ENCODE measurements at regions not wholly inside any gene's neighbourhood (a gene's known extent, or its start where the extent isn't known, plus 50 kb on each side); places are given as distances from the start of the nearest gene placed in this dataset.

DNA sequence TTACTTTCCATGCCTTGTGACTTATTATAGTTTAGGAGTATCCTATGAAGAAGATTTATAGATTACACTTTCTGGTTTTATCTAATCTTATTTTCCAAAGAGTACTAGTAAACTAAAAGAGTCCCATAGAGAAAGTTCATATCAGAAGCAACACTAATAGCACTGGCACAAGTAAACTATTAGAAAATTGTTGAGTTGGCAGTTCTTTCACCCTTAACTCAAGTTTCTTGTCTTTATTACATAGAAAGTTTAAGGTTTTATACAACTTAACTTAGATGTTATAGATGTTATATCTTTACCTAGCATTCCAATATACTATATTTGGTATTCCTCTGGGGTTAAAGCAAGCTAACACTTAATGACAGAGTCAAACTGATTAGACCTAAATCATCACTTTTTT is 437.8 kb upstream of the ARRDC3 start:
- no peaks in the 10 kb centered on the region for H3K9me2 ChIP-seq (ENCODE audit: insufficient read depth, low read length)
- TF ChIP-seq CTCF (conservative IDR thresholded peaks at IDR 0.05; ENCODE audit: low read length), result no peak
- no peak for TF ChIP-seq EZH2phosphoT487 (IDR thresholded peaks at IDR 0.05; ENCODE audit: borderline replicate concordance, low read depth, low read length)
- intact Hi-C loops (cut with micrococcal nuclease; ENCODE audit: unreplicated experiment), result no loop called here
- H3K9me3 ChIP-seq (ENCODE audit: low read length), result no peaks in the 10 kb centered on the region
- H3K36me3 ChIP-seq (ENCODE audit: insufficient read depth, low read length), result no peaks in the 10 kb centered on the region
- no peak for DNase-seq (ENCODE audit: low spot score)
- H2AFZ ChIP-seq (ENCODE audit: low read length), result no peak overlapping the region
- no peaks in the 10 kb centered on the region for H3K79me2 ChIP-seq (ENCODE audit: insufficient read depth, low read depth, low read length)
- H3K27ac ChIP-seq (ENCODE audit: low read depth, low read length, poor library complexity, severe bottlenecking), result no peak overlapping the region
- H3K4me2 ChIP-seq (ENCODE audit: low read length), result no peak overlapping the region
- CTCF ChIA-PET (ENCODE audit: unreplicated experiment), result no interaction called here
- no peaks in the 10 kb centered on the region for H4K20me1 ChIP-seq (ENCODE audit: insufficient read depth, low read length)
- H3K4me3 ChIP-seq (ENCODE audit: low read depth, low read length, poor library complexity, severe bottlenecking), result no peak overlapping the region
- no TSS peak for BruUV-seq (replicated peaks)
- H3K4me1 ChIP-seq (ENCODE audit: insufficient read depth, low read length, poor library complexity, severe bottlenecking), result no peaks in the 10 kb centered on the region
- POLR2A ChIA-PET, result no interaction called here

- ChIA-PET CTCF (ENCODE audit: unreplicated experiment) (no interaction called here), POLR2A (no interaction called here)
- Histone ChIP-seq H3K4me2 (ENCODE audit: low read length) (no peak overlapping the region), H3K9me2 (ENCODE audit: insufficient read depth, low read length) (no peaks in the 10 kb centered on the region), H3K36me3 (ENCODE audit: insufficient read depth, low read length) (no peaks in the 10 kb centered on the region), H3K4me1 (ENCODE audit: insufficient read depth, low read length, poor library complexity, severe bottlenecking) (no peaks in the 10 kb centered on the region), H3K79me2 (ENCODE audit: insufficient read depth, low read depth, low read length) (no peaks in the 10 kb centered on the region), H3K27ac (ENCODE audit: low read depth, low read length, poor library complexity, severe bottlenecking) (no peak overlapping the region), H2AFZ (ENCODE audit: low read length) (no peak overlapping the region), H4K20me1 (ENCODE audit: insufficient read depth, low read length) (no peaks in the 10 kb centered on the region), H3K4me3 (ENCODE audit: low read depth, low read length, poor library complexity, severe bottlenecking) (no peak overlapping the region), H3K9me3 (ENCODE audit: low read length) (no peaks in the 10 kb centered on the region)
- BruUV-seq (replicated peaks), result no TSS peak
- intact Hi-C loops (cut with micrococcal nuclease; ENCODE audit: unreplicated experiment), result no loop called here
- TF ChIP-seq EZH2phosphoT487 (IDR thresholded peaks at IDR 0.05; ENCODE audit: borderline replicate concordance, low read depth, low read length), result no peak
- no peak for TF ChIP-seq CTCF (conservative IDR thresholded peaks at IDR 0.05; ENCODE audit: low read length)
- DNase-seq (ENCODE audit: low spot score), result no peak
Observed at GRCh38 chr5:91816681-91817080, 433.6 kb upstream of the ARRDC3 start.

GRCh38 chr5:91797576-91797975 is 414.5 kb upstream of the ARRDC3 start:
- Histone ChIP-seq H3K4me2 (ENCODE audit: low read length) (no peak overlapping the region), H3K27ac (ENCODE audit: low read depth, low read length, poor library complexity, severe bottlenecking) (no peak overlapping the region), H4K20me1 (ENCODE audit: insufficient read depth, low read length) (no peaks in the 10 kb centered on the region), H3K4me1 (ENCODE audit: insufficient read depth, low read length, poor library complexity, severe bottlenecking) (no peaks in the 10 kb centered on the region), H3K9me2 (ENCODE audit: insufficient read depth, low read length) (no peaks in the 10 kb centered on the region), H3K4me3 (ENCODE audit: low read depth, low read length, poor library complexity, severe bottlenecking) (no peak overlapping the region), H3K36me3 (ENCODE audit: insufficient read depth, low read length) (no peaks in the 10 kb centered on the region), H3K79me2 (ENCODE audit: insufficient read depth, low read depth, low read length) (no peaks in the 10 kb centered on the region), H2AFZ (ENCODE audit: low read length) (no peak overlapping the region), H3K9me3 (ENCODE audit: low read length) (no peaks in the 10 kb centered on the region)
- ChIA-PET CTCF (ENCODE audit: unreplicated experiment) (no interaction called here), POLR2A (interaction anchor here (0.9 kb wide), 1 partner anchor 12 kb away, joined by 3 read pairs; no protein-coding TSS in a partner anchor)
- TF ChIP-seq EZH2phosphoT487 (IDR thresholded peaks at IDR 0.05; ENCODE audit: borderline replicate concordance, low read depth, low read length) (no peak), CTCF (conservative IDR thresholded peaks at IDR 0.05; ENCODE audit: low read length) (no peak)
- no peak for DNase-seq (ENCODE audit: low spot score)
- BruUV-seq (replicated peaks), result no TSS peak
- intact Hi-C loops (cut with micrococcal nuclease; ENCODE audit: unreplicated experiment), result no loop called here

Data from OCI-LY7 (cell line).